ENCODE measurements at regions not wholly inside any gene's neighbourhood (a gene's known extent, or its start where the extent isn't known, plus 50 kb on each side); places are given as distances from the start of the nearest gene placed in this dataset.
A peak's percentile ranks its signal among the peaks of the same experiment; 100 is the strongest.

DNA sequence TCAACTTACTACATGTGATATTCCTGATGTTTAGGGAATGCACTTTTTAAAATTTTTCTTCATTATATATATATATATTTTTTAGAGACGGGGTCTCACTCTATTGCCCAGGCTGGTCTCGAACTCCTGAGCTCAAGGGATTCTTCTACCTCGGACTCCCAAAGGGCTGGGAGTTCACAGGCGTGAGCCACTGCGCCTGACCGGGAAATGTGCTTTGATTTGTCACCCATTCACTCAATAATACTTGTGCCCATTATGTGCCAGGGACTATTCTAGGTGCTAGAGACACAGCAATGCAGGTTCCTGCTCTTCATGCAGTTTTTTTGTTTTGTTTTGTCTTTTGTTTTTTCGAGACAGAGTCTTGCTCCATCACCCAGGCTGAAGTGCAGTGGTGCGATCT lies 56.1 kb upstream of the INCENP start:
- no peak overlapping the region for H3K27ac ChIP-seq
- DNase-seq, result no peak
- intact Hi-C loops (cut with DNase I), result no loop called here
- no peaks in the 10 kb centered on the region for H3K4me1 ChIP-seq
- ATAC-seq, result no peak
- no peaks in the 10 kb centered on the region for H3K9me3 ChIP-seq
- no peaks in the 10 kb centered on the region for H3K27me3 ChIP-seq
- TF ChIP-seq CTCF (IDR thresholded peaks at IDR 0.05), result no peak
- H3K36me3 ChIP-seq, result no peaks in the 10 kb centered on the region
- no peak overlapping the region for H3K4me3 ChIP-seq

GRCh38 chr11:62064221-62064620 lies 59.6 kb upstream of the INCENP start:
- ATAC-seq (no peak), DNase-seq (no peak)
- no peaks in the 10 kb centered on the region for H3K4me1 ChIP-seq
- no peaks in the 10 kb centered on the region for H3K36me3 ChIP-seq
- no peaks in the 10 kb centered on the region for H3K27me3 ChIP-seq
- TF ChIP-seq CTCF (IDR thresholded peaks at IDR 0.05), result no peak
- H3K27ac ChIP-seq, result no peak overlapping the region
- intact Hi-C loops (cut with DNase I), result no loop called here
- no peaks in the 10 kb centered on the region for H3K9me3 ChIP-seq
- H3K4me3 ChIP-seq, result no peak overlapping the region

DNA sequence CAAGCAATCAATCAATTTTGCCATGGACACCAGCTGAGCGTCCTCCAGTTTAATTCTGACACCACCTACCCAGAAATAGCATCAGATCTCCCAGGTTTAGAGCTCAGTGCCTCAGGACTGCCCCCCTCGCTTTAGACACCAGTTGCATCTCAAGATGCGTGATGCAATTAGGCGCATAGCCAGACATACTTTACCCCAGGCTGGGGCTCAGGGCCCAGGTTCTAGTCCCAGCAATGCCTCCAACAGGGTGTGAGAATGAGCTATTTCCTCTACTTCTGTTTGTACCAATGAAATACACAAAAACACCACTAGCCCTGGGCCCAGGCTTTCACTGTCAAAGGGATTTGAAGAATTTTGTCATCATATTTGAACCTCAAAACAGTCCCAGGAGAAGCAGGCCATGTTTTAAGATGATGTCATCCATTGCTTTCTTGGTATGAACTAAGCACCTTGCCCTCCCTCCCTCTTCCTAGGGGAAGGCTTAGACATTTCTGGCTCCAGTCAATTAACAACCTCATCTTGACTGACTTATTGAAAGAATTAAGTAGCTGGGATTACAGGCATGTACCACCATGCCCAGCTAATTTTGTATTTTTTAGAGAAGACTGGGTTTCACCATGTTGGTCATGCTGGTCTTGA lies 61.5 kb upstream of the INCENP start:
- Histone ChIP-seq H3K27me3 (no peaks in the 10 kb centered on the region), H3K4me3 (no peak overlapping the region), H3K9me3 (no peaks in the 10 kb centered on the region), H3K4me1 (no peaks in the 10 kb centered on the region), H3K27ac (no peak overlapping the region), H3K36me3 (no peaks in the 10 kb centered on the region)
- ATAC-seq, result no peak
- intact Hi-C loops (cut with DNase I), result no loop called here
- peak; percentile 15 for DNase-seq
- TF ChIP-seq CTCF (IDR thresholded peaks at IDR 0.05), result no peak

GRCh38 chr11:62061356-62062222 lies 62.2 kb upstream of the INCENP start:
- TF ChIP-seq CTCF (IDR thresholded peaks at IDR 0.05), result no peak
- H3K4me1 ChIP-seq, result no peaks in the 10 kb centered on the region
- H3K36me3 ChIP-seq, result no peaks in the 10 kb centered on the region
- no peak overlapping the region for H3K27ac ChIP-seq
- intact Hi-C loops (cut with DNase I), result no loop called here
- no peaks in the 10 kb centered on the region for H3K27me3 ChIP-seq
- no peak for ATAC-seq
- no peak overlapping the region for H3K4me3 ChIP-seq
- H3K9me3 ChIP-seq, result no peaks in the 10 kb centered on the region
- no peak for DNase-seq

DNA sequence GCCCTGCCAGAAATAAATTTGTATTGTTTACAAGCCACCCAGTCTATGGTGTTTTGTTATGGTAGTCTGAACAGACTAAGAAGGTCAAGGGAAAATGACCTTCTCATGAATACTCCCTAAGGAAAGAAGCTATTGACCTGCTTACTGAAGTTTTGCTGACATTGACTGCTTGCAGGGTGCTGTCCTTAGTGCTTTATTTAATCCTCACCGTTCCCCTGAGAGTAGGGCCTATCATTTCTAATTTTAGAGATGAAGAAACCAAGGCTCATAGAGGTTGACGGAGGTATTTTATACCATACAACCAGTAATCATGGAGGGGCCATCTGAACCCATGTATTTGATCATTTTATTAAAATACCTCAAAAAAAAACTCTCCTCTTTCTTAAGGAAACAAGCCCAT lies 66.7 kb upstream of the INCENP start:
- H3K36me3 ChIP-seq, result no peaks in the 10 kb centered on the region
- H3K27me3 ChIP-seq, result no peaks in the 10 kb centered on the region
- intact Hi-C loops (cut with DNase I), result no loop called here
- no peaks in the 10 kb centered on the region for H3K9me3 ChIP-seq
- H3K4me1 ChIP-seq, result no peaks in the 10 kb centered on the region
- no peak overlapping the region for H3K27ac ChIP-seq
- no peak for ATAC-seq
- no peak for DNase-seq
- no peak overlapping the region for H3K4me3 ChIP-seq
- TF ChIP-seq CTCF (IDR thresholded peaks at IDR 0.05), result no peak
